Osteoblast (primary cell): ENCODE measurements at regions not wholly inside any gene's neighbourhood (a gene's known extent, or its start where the extent isn't known, plus 50 kb on each side); places are given as distances from the start of the nearest gene placed in this dataset.
A peak's percentile ranks its signal among the peaks of the same experiment; 100 is the strongest.

ENCODE experiments used
- DNase-seq: peaks from one replicate; pipeline ENCODE4 v3.0.0; 2011; ENCODE audit warnings: low spot score, mixed read lengths; ENCODE audit not compliant: insufficient read length; ENCODE audit errors: missing footprints
- H2AFZ ChIP-seq: 2 replicates; pipeline ENCODE4 v1.6.0; 2011; ENCODE audit warnings: mild to moderate bottlenecking, low read length
- H3K27ac ChIP-seq: 2 replicates; pipeline ENCODE4 v1.5.1; 2011; ENCODE audit warnings: mild to moderate bottlenecking, low read depth, low read length, moderate library complexity
- H3K27me3 ChIP-seq: 2 replicates; pipeline ENCODE4 v1.6.0; 2012; ENCODE audit warnings: mild to moderate bottlenecking, control low read depth, inconsistent platforms, low read length, moderate library complexity; ENCODE audit not compliant: insufficient read depth
- H3K36me3 ChIP-seq: 2 replicates; pipeline ENCODE4 v1.5.1; 2011; ENCODE audit warnings: mild to moderate bottlenecking, low read length, control low read depth, moderate library complexity; ENCODE audit not compliant: insufficient read depth
- H3K4me1 ChIP-seq: 2 replicates; pipeline ENCODE4 v1.5.1; 2011; ENCODE audit warnings: mild to moderate bottlenecking, low read length, control low read depth, moderate library complexity; ENCODE audit not compliant: insufficient read depth
- H3K4me2 ChIP-seq: 2 replicates; pipeline ENCODE4 v1.6.0; 2011; ENCODE audit warnings: mild to moderate bottlenecking, low read length; ENCODE audit not compliant: insufficient read depth
- H3K4me3 ChIP-seq: fragments of 200-600 bp; sonication (generic); 3 replicates; pipeline ENCODE4 v1.5.1; 2012; ENCODE audit warnings: mild to moderate bottlenecking, low read length, inconsistent platforms; ENCODE audit not compliant: insufficient read depth
- H3K79me2 ChIP-seq: 2 replicates; pipeline ENCODE4 v1.6.0; 2012; ENCODE audit warnings: mild to moderate bottlenecking, low read length, control low read depth, inconsistent platforms; ENCODE audit not compliant: insufficient read depth
- H3K9me3 ChIP-seq: 2 replicates; pipeline ENCODE4 v1.5.1; 2011; ENCODE audit warnings: low read depth, low read length, control low read depth
- H4K20me1 ChIP-seq: 2 replicates; pipeline ENCODE4 v1.6.0; 2012; ENCODE audit warnings: mild to moderate bottlenecking, low read length, control low read depth; ENCODE audit not compliant: insufficient read depth
- CTCF ChIP-seq: IDR thresholded peaks from 2 replicates; pipeline ENCODE4 v1.5.1; 2011; ENCODE audit warnings: mild to moderate bottlenecking, low read depth, low read length, moderate library complexity; ENCODE audit errors: extremely low read depth

GRCh38 chr12:89183985-89184435, 168.3 kb downstream of the DUSP6 start:
- H2AFZ ChIP-seq, result peak overlapping the region; percentile 11
- H3K27ac ChIP-seq, result peak overlapping the region; percentile 50
- no peak for DNase-seq
- no peaks in the 10 kb centered on the region for H3K9me3 ChIP-seq
- no peak for TF ChIP-seq CTCF
- no peaks in the 10 kb centered on the region for H3K27me3 ChIP-seq
- H3K4me1 ChIP-seq, result peaks cover 28% of the 10 kb centered on the region
- H4K20me1 ChIP-seq, result no peaks in the 10 kb centered on the region
- no peak overlapping the region for H3K4me2 ChIP-seq
- H3K36me3 ChIP-seq, result no peaks in the 10 kb centered on the region
- H3K4me3 ChIP-seq, result no peak overlapping the region
- H3K79me2 ChIP-seq, result no peaks in the 10 kb centered on the region

- Histone ChIP-seq H4K20me1 (no peaks in the 10 kb centered on the region), H2AFZ (no peak overlapping the region), H3K9me3 (no peaks in the 10 kb centered on the region), H3K27ac (peak overlapping the region; percentile 55), H3K4me2 (no peak overlapping the region), H3K36me3 (no peaks in the 10 kb centered on the region), H3K27me3 (no peaks in the 10 kb centered on the region), H3K4me1 (peaks cover 27% of the 10 kb centered on the region), H3K4me3 (no peak overlapping the region), H3K79me2 (no peaks in the 10 kb centered on the region)
- no peak for DNase-seq
- no peak for TF ChIP-seq CTCF
Observed at GRCh38 chr12:89181271-89181920, 170.9 kb downstream of the DUSP6 start.

GRCh38 chr12:89180496-89180895, 171.8 kb downstream of the DUSP6 start:
- Histone ChIP-seq H3K36me3 (no peaks in the 10 kb centered on the region), H3K4me2 (no peak overlapping the region), H3K27ac (no peak overlapping the region), H4K20me1 (no peaks in the 10 kb centered on the region), H3K27me3 (no peaks in the 10 kb centered on the region), H3K79me2 (no peaks in the 10 kb centered on the region), H3K9me3 (no peaks in the 10 kb centered on the region), H3K4me3 (no peak overlapping the region), H3K4me1 (peaks cover 24% of the 10 kb centered on the region), H2AFZ (no peak overlapping the region)
- DNase-seq, result no peak
- TF ChIP-seq CTCF, result no peak

GRCh38 chr12:89179983-89180382, 172.3 kb downstream of the DUSP6 start:
- H3K9me3 ChIP-seq, result no peaks in the 10 kb centered on the region
- no peak overlapping the region for H3K4me2 ChIP-seq
- H3K36me3 ChIP-seq, result no peaks in the 10 kb centered on the region
- H3K27me3 ChIP-seq, result no peaks in the 10 kb centered on the region
- no peak overlapping the region for H2AFZ ChIP-seq
- TF ChIP-seq CTCF, result no peak
- peaks cover 24% of the 10 kb centered on the region for H3K4me1 ChIP-seq
- H4K20me1 ChIP-seq, result no peaks in the 10 kb centered on the region
- no peak overlapping the region for H3K27ac ChIP-seq
- no peak overlapping the region for H3K4me3 ChIP-seq
- no peaks in the 10 kb centered on the region for H3K79me2 ChIP-seq
- DNase-seq, result no peak
